DND-41 (cell line): ENCODE measurements at regions not wholly inside any gene's neighbourhood (a gene's known extent, or its start where the extent isn't known, plus 50 kb on each side); places are given as distances from the start of the nearest gene placed in this dataset.

Experiments
- EZH2 ChIP-seq: IDR thresholded peaks from 3 replicates; pipeline ENCODE4 v1.6.1; 2012; ENCODE audit warnings: borderline replicate concordance, low read depth, mild to moderate bottlenecking, moderate library complexity, low read length, inconsistent platforms; ENCODE audit not compliant: severe bottlenecking
- TF ChIP-seq, protein P1 (sequence below): IDR thresholded peaks from 2 replicates; pipeline ENCODE4 v1.5.1; 2012; ENCODE audit warnings: borderline replicate concordance, low read length, moderate library complexity, mild to moderate bottlenecking; ENCODE audit not compliant: poor library complexity, severe bottlenecking; ENCODE audit errors: extremely low read depth

DNA sequence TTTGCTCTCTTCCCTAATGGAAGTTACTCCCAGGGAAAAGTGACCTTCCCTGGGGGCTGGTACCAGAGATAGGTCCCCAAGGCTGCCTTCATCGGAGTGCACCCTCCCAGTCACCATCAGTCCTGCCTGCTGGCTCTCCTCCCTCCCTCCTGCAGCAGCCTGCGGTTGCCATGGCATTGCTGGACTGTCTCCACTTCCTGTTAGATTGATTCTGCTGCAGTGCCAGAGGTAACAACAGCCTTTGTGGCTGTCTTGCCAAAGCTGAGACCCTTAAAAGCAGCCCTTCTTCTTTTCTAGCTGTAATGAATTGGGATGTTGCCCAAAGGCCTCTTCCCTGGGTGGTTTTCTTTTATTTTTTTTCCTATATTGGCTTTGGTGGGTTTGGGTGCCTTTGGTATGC lies 78.1 kb upstream of the PRLR start:
- TF ChIP-seq, protein P1, sequence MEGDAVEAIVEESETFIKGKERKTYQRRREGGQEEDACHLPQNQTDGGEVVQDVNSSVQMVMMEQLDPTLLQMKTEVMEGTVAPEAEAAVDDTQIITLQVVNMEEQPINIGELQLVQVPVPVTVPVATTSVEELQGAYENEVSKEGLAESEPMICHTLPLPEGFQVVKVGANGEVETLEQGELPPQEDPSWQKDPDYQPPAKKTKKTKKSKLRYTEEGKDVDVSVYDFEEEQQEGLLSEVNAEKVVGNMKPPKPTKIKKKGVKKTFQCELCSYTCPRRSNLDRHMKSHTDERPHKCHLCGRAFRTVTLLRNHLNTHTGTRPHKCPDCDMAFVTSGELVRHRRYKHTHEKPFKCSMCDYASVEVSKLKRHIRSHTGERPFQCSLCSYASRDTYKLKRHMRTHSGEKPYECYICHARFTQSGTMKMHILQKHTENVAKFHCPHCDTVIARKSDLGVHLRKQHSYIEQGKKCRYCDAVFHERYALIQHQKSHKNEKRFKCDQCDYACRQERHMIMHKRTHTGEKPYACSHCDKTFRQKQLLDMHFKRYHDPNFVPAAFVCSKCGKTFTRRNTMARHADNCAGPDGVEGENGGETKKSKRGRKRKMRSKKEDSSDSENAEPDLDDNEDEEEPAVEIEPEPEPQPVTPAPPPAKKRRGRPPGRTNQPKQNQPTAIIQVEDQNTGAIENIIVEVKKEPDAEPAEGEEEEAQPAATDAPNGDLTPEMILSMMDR: no peak
- TF ChIP-seq EZH2: no peak
